Mucosa of descending colon (tissue), 3 donors: ENCODE measurements at regions not wholly inside any gene's neighbourhood (a gene's known extent, or its start where the extent isn't known, plus 50 kb on each side); places are given as distances from the start of the nearest gene placed in this dataset.

Source experiments
- ATAC-seq: fragments of 200-7000 bp; cut with Tn5 transposase; one replicate; pipeline ENCODE4 v1.9.1; 2020; ENCODE audit warnings: mild to moderate bottlenecking, moderate library complexity
- DNase-seq, 3 donors: peaks; one replicate each; pipeline ENCODE4 v3.0.0-alpha.2; 2020
- H3K36me3 ChIP-seq: fragments of 200-600 bp; one replicate; pipeline ENCODE4 v1.8.0; 2021; ENCODE audit warnings: low read depth, mild to moderate bottlenecking
- H3K4me1 ChIP-seq: fragments of 200-600 bp; one replicate; pipeline ENCODE4 v1.8.0; 2021; ENCODE audit warnings: low read depth, mild to moderate bottlenecking
- H3K4me3 ChIP-seq: fragments of 200-600 bp; one replicate; pipeline ENCODE4 v1.8.0; 2021; ENCODE audit warnings: mild to moderate bottlenecking
- H3K9me3 ChIP-seq: fragments of 200-600 bp; one replicate; pipeline ENCODE4 v1.8.0; 2021; ENCODE audit warnings: mild to moderate bottlenecking
- intact Hi-C, 2 donors: fragments of 100-400 bp; cut with DNase I in 1 of 2; cut with micrococcal nuclease in 1 of 2; formaldehyde crosslinking; loops; one replicate each; pipeline versions ENCODE4 v1.11.0 to v1.11.1; 2022; cut with DNase I, micrococcal nuclease
- TF ChIP-seq, protein P1 (sequence below): fragments of 200-600 bp; IDR thresholded peaks from one replicate; pipeline ENCODE4 v1.8.0; 2022; ENCODE audit warnings: antibody characterized with exemption, mild to moderate bottlenecking
- donor health status: DM: no; HTN: no; CAD: no; lungs with moderate emphysema.
- donor health status: DM: no; HTN: no; CAD: no.
- donor health status: DM: no; HTN: yes; CAD: no.

DNA sequence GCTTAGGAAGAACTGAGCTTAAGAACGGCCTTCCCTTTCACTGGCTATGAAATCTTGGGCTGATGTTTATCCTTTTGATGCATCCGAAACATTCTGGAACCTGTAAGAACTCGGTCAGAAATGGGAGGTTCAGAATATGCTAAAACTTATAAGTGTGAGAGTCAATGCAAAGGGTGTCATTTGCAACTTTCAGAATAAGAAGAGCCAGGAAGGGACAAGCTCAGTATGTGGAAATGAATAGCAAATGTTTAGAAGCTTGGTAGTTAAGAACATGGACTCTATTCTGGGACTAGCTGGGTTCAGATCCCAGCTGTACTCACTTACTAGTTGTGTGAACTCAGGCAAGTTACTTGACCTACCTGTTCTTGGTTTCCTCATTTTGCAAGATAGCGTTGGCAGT, 234.1 kb downstream of the OMA1 start:
- Histone ChIP-seq H3K4me3 (no peak overlapping the region), H3K36me3 (no peaks in the 10 kb centered on the region), H3K4me1 (no peaks in the 10 kb centered on the region), H3K9me3 (no peaks in the 10 kb centered on the region)
- no peak for DNase-seq
- TF ChIP-seq, protein P1, sequence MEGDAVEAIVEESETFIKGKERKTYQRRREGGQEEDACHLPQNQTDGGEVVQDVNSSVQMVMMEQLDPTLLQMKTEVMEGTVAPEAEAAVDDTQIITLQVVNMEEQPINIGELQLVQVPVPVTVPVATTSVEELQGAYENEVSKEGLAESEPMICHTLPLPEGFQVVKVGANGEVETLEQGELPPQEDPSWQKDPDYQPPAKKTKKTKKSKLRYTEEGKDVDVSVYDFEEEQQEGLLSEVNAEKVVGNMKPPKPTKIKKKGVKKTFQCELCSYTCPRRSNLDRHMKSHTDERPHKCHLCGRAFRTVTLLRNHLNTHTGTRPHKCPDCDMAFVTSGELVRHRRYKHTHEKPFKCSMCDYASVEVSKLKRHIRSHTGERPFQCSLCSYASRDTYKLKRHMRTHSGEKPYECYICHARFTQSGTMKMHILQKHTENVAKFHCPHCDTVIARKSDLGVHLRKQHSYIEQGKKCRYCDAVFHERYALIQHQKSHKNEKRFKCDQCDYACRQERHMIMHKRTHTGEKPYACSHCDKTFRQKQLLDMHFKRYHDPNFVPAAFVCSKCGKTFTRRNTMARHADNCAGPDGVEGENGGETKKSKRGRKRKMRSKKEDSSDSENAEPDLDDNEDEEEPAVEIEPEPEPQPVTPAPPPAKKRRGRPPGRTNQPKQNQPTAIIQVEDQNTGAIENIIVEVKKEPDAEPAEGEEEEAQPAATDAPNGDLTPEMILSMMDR = no peak
- intact Hi-C loops = no loop called here
- ATAC-seq = no peak

DNA sequence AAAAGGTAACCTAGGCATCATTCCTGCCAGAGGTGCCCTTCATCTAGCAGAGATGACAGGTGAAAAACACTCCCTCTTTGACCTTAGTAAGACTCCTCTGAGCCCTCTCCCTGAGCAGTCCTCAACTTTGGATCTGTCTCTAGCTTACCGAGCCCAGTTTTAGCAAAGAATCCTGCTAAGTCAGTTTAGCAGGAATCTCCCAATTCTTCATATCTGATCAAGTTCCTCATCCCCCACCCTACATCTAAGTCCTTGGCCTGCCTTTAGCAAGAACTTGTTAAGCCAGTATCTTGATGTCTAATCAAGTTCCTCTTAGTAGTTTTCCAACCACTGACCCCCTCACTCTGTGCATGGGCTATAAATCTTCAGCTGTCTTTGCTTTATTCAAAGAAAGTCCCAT, 235.6 kb downstream of the OMA1 start:
- intact Hi-C loops = no loop called here
- no peaks in the 10 kb centered on the region for H3K4me1 ChIP-seq
- no peaks in the 10 kb centered on the region for H3K36me3 ChIP-seq
- ATAC-seq (no peak), DNase-seq (no peak)
- TF ChIP-seq, protein P1 = no peak
- H3K4me3 ChIP-seq = no peak overlapping the region
- H3K9me3 ChIP-seq = no peaks in the 10 kb centered on the region

DNA sequence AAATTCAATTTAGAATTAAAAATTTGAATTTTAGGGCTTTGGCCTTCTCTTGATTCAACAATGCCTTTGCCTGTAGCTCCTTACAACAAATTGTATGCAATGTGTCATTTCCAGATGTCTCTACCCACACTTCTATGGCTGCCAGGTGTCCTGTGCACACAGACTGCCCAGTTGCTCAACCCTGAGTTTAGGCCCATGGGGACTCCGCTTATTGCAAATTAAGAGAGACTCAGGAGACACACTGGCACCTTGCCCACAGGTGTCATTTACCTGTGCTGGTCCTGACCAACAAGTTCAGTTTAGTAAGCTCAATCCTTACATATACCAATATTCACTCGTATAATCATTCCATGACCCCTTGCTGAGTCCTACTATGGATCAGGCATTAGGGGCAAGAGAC, 236.1 kb downstream of the OMA1 start:
- TF ChIP-seq, protein P1 = no peak
- DNase-seq (no peak), ATAC-seq (no peak)
- H3K4me3 ChIP-seq = no peak overlapping the region
- intact Hi-C loops = no loop called here
- H3K36me3 ChIP-seq = no peaks in the 10 kb centered on the region
- H3K4me1 ChIP-seq = no peaks in the 10 kb centered on the region
- H3K9me3 ChIP-seq = no peaks in the 10 kb centered on the region

- Histone ChIP-seq H3K4me1 (no peaks in the 10 kb centered on the region), H3K4me3 (no peak overlapping the region), H3K9me3 (no peaks in the 10 kb centered on the region), H3K36me3 (no peaks in the 10 kb centered on the region)
- ATAC-seq (no peak), DNase-seq (no peak)
- intact Hi-C loops = no loop called here
- TF ChIP-seq, protein P1 = no peak
These were observed 238.3 kb downstream of the OMA1 start for GRCh38 chr1:58308206-58308605.

DNA sequence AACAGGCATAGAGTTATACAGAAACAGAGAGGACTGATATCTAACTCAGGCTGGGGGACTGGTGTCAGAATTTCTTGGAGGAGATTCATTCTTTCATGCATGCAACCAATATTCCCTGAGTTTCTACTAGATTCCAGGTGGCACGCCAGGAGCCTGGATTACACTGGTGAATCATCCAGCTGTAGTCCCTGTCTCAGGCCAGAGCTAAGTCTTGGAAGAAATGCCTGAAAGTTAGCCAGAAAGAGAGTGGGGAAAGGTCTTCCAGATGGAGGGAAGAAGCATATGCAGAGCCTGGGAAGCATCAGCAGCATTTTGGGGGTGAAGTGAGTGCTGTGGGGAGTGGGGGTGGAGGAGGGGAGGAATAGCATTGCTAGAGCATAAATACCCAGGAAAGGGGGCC, 239.1 kb downstream of the OMA1 start:
- ATAC-seq (no peak), DNase-seq (no peak)
- no peaks in the 10 kb centered on the region for H3K4me1 ChIP-seq
- H3K9me3 ChIP-seq = no peaks in the 10 kb centered on the region
- intact Hi-C loops = no loop called here
- TF ChIP-seq, protein P1 = no peak
- H3K4me3 ChIP-seq = no peak overlapping the region
- H3K36me3 ChIP-seq = no peaks in the 10 kb centered on the region

DNA sequence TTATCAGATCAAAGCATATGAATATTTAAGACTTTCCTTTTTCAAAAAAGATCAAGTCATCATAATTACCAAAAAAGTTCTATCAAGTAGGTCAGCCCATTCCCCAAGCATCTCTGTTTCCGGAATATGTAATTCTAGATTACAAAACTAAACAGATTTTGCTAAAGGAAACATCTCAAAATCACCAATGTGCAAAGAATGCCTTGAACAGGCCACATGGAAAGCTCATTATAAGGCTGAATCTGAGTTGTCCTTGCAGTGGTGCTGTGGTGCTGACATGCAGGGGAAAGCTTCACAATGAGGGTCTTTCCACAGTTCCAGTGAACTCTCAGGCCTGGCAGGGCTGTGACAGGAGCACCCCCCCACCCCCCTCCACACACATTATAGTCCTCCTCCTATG, 240.9 kb downstream of the OMA1 start:
- no peaks in the 10 kb centered on the region for H3K36me3 ChIP-seq
- no peak for ATAC-seq
- no peaks in the 10 kb centered on the region for H3K4me1 ChIP-seq
- TF ChIP-seq, protein P1 = no peak
- no peak for DNase-seq
- intact Hi-C loops = no loop called here
- H3K9me3 ChIP-seq = no peaks in the 10 kb centered on the region
- no peak overlapping the region for H3K4me3 ChIP-seq
